Activated T-cell treated with anti-CD3 and anti-CD28 coated beads, Interleukin-2, amount 50 U/mL, for 72 hours (primary cell): ENCODE measurements at regions not wholly inside any gene's neighbourhood (a gene's known extent, or its start where the extent isn't known, plus 50 kb on each side); places are given as distances from the start of the nearest gene placed in this dataset.

ENCODE experiments used
- ATAC-seq, 2 donors: fragments of 150-1000 bp; cut with Tn5 transposase; replicated peaks in 1 of 2; 2 replicates each; pipeline ENCODE4 v1.10.0; 2021; ENCODE audit warnings: moderate library complexity in 2 of 2, mild to moderate bottlenecking in 1 of 2
- DNase-seq, 2 donors: peaks; one replicate each; pipeline ENCODE4 v3.0.0; 2021 to 2022; ENCODE audit warnings: mixed read lengths in 1 of 2
- H3K27ac Mint-ChIP-seq: one replicate; pipeline ENCODE4 v1.8.0; 2022; ENCODE audit warnings: mild to moderate bottlenecking, moderate library complexity, mixed read lengths
- H3K27me3 Mint-ChIP-seq: one replicate; pipeline ENCODE4 v1.8.0; 2022; ENCODE audit warnings: low read depth, mixed read lengths
- H3K36me3 Mint-ChIP-seq, 2 donors: one replicate each; pipeline ENCODE4 v1.8.0; 2022; ENCODE audit warnings: mixed read lengths in 2 of 2, mild to moderate bottlenecking in 1 of 2; ENCODE audit not compliant: insufficient read depth in 2 of 2
- H3K4me1 Mint-ChIP-seq: one replicate; pipeline ENCODE4 v1.8.0; 2022; ENCODE audit warnings: low read depth, mixed read lengths
- H3K4me3 Mint-ChIP-seq, 2 donors: one replicate each; pipeline ENCODE4 v1.8.0; 2022; ENCODE audit warnings: mild to moderate bottlenecking in 2 of 2, mixed read lengths in 2 of 2, moderate library complexity in 2 of 2
- H3K9me3 Mint-ChIP-seq, 2 donors: one replicate each; pipeline ENCODE4 v1.8.0; 2022; ENCODE audit warnings: mixed read lengths in 2 of 2

DNA sequence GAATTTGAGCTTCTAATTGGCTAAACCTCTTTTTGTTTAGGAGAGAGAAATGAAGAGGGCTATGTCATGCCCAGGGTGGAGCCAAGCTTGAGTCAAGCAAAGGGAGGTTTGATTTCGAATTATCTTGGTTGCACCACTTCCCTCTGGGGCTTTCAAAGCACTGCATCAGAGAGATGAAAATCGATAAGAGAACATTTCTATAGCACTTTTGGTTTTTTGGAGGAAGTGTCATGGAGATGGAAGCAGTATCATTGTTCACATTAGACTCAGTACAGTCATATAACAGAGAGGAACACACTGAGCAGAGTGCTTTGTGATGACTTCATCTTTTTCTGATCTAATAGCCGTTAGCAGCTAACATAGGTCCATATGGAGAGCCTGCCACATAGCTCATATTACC lies 120.3 kb upstream of the UXS1 start:
- Mint-ChIP-seq H3K36me3 (no peaks in the 10 kb centered on the region), H3K27me3 (no peaks in the 10 kb centered on the region), H3K4me1 (peaks cover 7% of the 10 kb centered on the region), H3K4me3 (no peak overlapping the region), H3K27ac (no peak overlapping the region), H3K9me3 (no peaks in the 10 kb centered on the region)
- no peak for DNase-seq
- ATAC-seq, result peak; percentile 31 to 61

DNA sequence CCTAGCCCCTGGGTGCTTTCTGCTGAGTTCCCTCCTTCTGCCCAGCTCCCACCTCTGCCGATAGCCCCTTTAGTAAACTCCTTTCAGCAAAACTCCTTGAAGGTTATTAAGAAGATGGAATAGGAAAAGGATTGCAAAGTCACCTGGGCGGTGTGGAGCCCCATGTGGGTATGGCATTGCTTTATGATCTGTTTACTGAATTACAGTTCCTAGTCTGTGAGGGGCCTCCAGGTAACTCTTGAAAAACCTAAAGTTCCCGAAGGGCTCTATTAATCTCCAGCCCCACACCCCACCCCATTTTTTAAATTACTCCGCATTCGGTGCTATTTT lies 116.9 kb upstream of the UXS1 start:
- ATAC-seq, result no peak
- H3K9me3 Mint-ChIP-seq, result no peaks in the 10 kb centered on the region
- no peak overlapping the region for H3K4me3 Mint-ChIP-seq
- DNase-seq, result no peak
- no peaks in the 10 kb centered on the region for H3K27me3 Mint-ChIP-seq
- no peak overlapping the region for H3K27ac Mint-ChIP-seq
- peaks cover 11% of the 10 kb centered on the region for H3K4me1 Mint-ChIP-seq
- H3K36me3 Mint-ChIP-seq, result no peaks in the 10 kb centered on the region

- no peak overlapping the region for H3K27ac Mint-ChIP-seq
- H3K9me3 Mint-ChIP-seq, result no peaks in the 10 kb centered on the region
- H3K4me1 Mint-ChIP-seq, result peaks cover 5% of the 10 kb centered on the region
These were observed 113.8 kb upstream of the UXS1 start for GRCh38 chr2:106307860-106308259.

GRCh38 chr2:106306387-106306786 lies 112.3 kb upstream of the UXS1 start:
- ATAC-seq (no peak), DNase-seq (no peak)
- Mint-ChIP-seq H3K9me3 (no peaks in the 10 kb centered on the region), H3K27ac (peak overlapping the region; percentile 77), H3K4me3 (no peak overlapping the region), H3K36me3 (no peaks in the 10 kb centered on the region), H3K27me3 (peaks cover 5% of the 10 kb centered on the region), H3K4me1 (peaks cover 5% of the 10 kb centered on the region)

More at GRCh38 chr2:106307860-106308259, 113.8 kb upstream of the UXS1 start:
- Mint-ChIP-seq H3K36me3 (no peaks in the 10 kb centered on the region), H3K4me3 (no peak overlapping the region), H3K27me3 (peaks cover 5% of the 10 kb centered on the region)
- ATAC-seq (no peak), DNase-seq (no peak)

- DNase-seq, result no peak
- H3K36me3 Mint-ChIP-seq, result no peaks in the 10 kb centered on the region
- H3K9me3 Mint-ChIP-seq, result no peaks in the 10 kb centered on the region
- peaks cover 5% of the 10 kb centered on the region for H3K4me1 Mint-ChIP-seq
- H3K27me3 Mint-ChIP-seq, result peaks cover 5% of the 10 kb centered on the region
- H3K27ac Mint-ChIP-seq, result no peak overlapping the region
- ATAC-seq, result no peak
- no peak overlapping the region for H3K4me3 Mint-ChIP-seq
These were observed 110.6 kb upstream of the UXS1 start for GRCh38 chr2:106304612-106305184.

- no peaks in the 10 kb centered on the region for H3K4me1 Mint-ChIP-seq
- H3K36me3 Mint-ChIP-seq, result no peaks in the 10 kb centered on the region
- H3K4me3 Mint-ChIP-seq, result no peak overlapping the region
- H3K27me3 Mint-ChIP-seq, result no peaks in the 10 kb centered on the region
- no peak overlapping the region for H3K27ac Mint-ChIP-seq
- no peak for ATAC-seq
- no peak for DNase-seq
- H3K9me3 Mint-ChIP-seq, result no peaks in the 10 kb centered on the region
These were observed 105.6 kb upstream of the UXS1 start for GRCh38 chr2:106299696-106300095.

GRCh38 chr2:106296182-106296815 lies 102.2 kb upstream of the UXS1 start:
- no peaks in the 10 kb centered on the region for H3K9me3 Mint-ChIP-seq
- H3K27ac Mint-ChIP-seq, result no peak overlapping the region
- no peak overlapping the region for H3K4me3 Mint-ChIP-seq
- H3K36me3 Mint-ChIP-seq, result no peaks in the 10 kb centered on the region
- H3K27me3 Mint-ChIP-seq, result no peaks in the 10 kb centered on the region
- H3K4me1 Mint-ChIP-seq, result no peaks in the 10 kb centered on the region
- no peak for DNase-seq
- no peak for ATAC-seq

GRCh38 chr2:106294182-106294581 lies 100.1 kb upstream of the UXS1 start:
- no peaks in the 10 kb centered on the region for H3K9me3 Mint-ChIP-seq
- H3K4me1 Mint-ChIP-seq, result no peaks in the 10 kb centered on the region
- H3K4me3 Mint-ChIP-seq, result no peak overlapping the region
- no peak for ATAC-seq
- no peak overlapping the region for H3K27ac Mint-ChIP-seq
- DNase-seq, result no peak
- no peaks in the 10 kb centered on the region for H3K27me3 Mint-ChIP-seq
- H3K36me3 Mint-ChIP-seq, result no peaks in the 10 kb centered on the region

DNA sequence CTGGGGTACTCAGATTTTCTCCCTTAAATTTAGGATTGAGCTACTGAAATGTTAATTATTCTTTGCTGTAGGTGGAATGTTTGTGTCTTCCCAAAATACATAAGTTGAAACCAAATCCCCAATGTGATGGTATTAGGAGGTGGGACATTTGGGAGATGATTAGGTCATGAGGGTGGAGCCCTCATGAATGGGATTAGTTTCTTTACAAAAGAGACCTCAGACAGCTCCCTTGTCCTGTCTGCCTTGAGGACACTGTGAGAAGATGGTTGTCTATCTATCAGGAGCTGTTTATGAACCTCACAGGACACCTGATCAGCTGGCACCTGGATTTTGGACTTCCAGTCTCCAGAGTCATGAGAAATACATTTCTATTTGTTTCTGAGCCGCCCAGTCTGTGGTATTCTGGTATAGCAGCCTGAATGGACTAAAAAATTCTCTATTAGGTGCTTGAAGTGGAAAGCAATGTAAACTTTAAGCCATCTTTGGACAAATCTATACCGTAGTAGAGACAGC lies 99.2 kb upstream of the UXS1 start:
- DNase-seq, result no peak
- Mint-ChIP-seq H3K27ac (no peak overlapping the region), H3K4me1 (no peaks in the 10 kb centered on the region), H3K36me3 (no peaks in the 10 kb centered on the region), H3K9me3 (no peaks in the 10 kb centered on the region), H3K27me3 (no peaks in the 10 kb centered on the region), H3K4me3 (no peak overlapping the region)
- no peak for ATAC-seq

DNA sequence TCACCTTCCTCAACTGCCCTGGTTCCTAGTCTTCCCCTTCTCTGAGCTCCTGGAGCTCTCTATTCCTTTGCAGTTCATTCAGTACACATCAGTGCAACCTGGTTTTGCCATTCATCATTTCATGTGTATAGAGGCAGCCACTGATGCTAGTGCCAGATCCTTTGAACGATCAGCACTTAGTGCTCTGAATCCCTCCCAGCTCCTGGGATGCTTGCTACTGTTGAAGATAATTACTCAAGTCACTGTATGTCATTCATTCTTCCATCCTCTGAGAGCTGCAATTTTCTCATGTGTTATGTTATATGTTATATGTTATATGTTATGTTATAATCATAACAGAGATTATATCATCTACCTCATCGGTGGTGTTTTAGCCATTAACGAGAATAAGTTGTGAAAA lies 98.5 kb upstream of the UXS1 start:
- ATAC-seq (no peak), DNase-seq (no peak)
- Mint-ChIP-seq H3K4me1 (no peaks in the 10 kb centered on the region), H3K4me3 (no peak overlapping the region), H3K27ac (no peak overlapping the region), H3K27me3 (no peaks in the 10 kb centered on the region), H3K9me3 (no peaks in the 10 kb centered on the region), H3K36me3 (no peaks in the 10 kb centered on the region)

GRCh38 chr2:106288873-106289272 lies 94.8 kb upstream of the UXS1 start:
- no peak for DNase-seq
- no peaks in the 10 kb centered on the region for H3K27me3 Mint-ChIP-seq
- no peak for ATAC-seq
- no peaks in the 10 kb centered on the region for H3K9me3 Mint-ChIP-seq
- no peak overlapping the region for H3K27ac Mint-ChIP-seq
- no peaks in the 10 kb centered on the region for H3K36me3 Mint-ChIP-seq
- H3K4me3 Mint-ChIP-seq, result no peak overlapping the region
- H3K4me1 Mint-ChIP-seq, result no peaks in the 10 kb centered on the region

- H3K9me3 Mint-ChIP-seq, result no peaks in the 10 kb centered on the region
- no peaks in the 10 kb centered on the region for H3K36me3 Mint-ChIP-seq
- H3K27ac Mint-ChIP-seq, result no peak overlapping the region
- no peak overlapping the region for H3K4me3 Mint-ChIP-seq
- H3K4me1 Mint-ChIP-seq, result no peaks in the 10 kb centered on the region
- H3K27me3 Mint-ChIP-seq, result no peaks in the 10 kb centered on the region
- DNase-seq, result no peak
- ATAC-seq, result no peak
These were observed 91.2 kb upstream of the UXS1 start for GRCh38 chr2:106285237-106285829.

DNA sequence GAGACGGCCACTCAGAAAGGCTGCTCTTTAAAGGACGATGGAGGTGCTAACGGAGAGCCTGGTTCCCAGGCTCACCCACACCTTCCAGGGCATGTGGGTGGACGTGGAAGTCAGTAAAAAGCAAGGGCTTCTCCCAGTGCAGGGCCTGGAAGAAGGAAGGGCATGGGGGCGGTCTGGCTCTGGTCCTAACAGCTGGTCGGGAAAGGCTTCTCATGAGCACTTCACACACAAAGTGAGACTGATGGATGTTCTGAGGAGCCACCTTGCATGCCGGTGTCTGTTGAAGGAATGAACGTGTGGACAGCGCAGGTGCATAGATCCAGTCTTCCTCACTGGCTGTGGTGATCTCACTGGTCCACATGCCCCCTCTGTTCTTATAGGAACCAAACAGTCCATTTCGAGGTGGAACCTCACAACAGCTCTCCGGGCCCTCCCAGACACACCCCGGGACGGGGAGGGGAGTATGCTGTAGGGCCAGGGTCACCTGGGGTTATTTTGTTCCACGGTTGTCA lies 90.6 kb upstream of the UXS1 start:
- H3K4me3 Mint-ChIP-seq, result no peak overlapping the region
- no peak overlapping the region for H3K27ac Mint-ChIP-seq
- no peaks in the 10 kb centered on the region for H3K36me3 Mint-ChIP-seq
- no peak for DNase-seq
- no peaks in the 10 kb centered on the region for H3K27me3 Mint-ChIP-seq
- no peaks in the 10 kb centered on the region for H3K4me1 Mint-ChIP-seq
- ATAC-seq, result no peak
- H3K9me3 Mint-ChIP-seq, result no peaks in the 10 kb centered on the region

- no peaks in the 10 kb centered on the region for H3K9me3 Mint-ChIP-seq
- no peak for ATAC-seq
- no peak overlapping the region for H3K27ac Mint-ChIP-seq
- no peak for DNase-seq
- H3K4me3 Mint-ChIP-seq, result no peak overlapping the region
- H3K4me1 Mint-ChIP-seq, result no peaks in the 10 kb centered on the region
- no peaks in the 10 kb centered on the region for H3K27me3 Mint-ChIP-seq
- H3K36me3 Mint-ChIP-seq, result no peaks in the 10 kb centered on the region
These were observed 90.2 kb upstream of the UXS1 start for GRCh38 chr2:106284255-106284654.
